NT2/D1 (cell line): ENCODE measurements at regions not wholly inside any gene's neighbourhood (a gene's known extent, or its start where the extent isn't known, plus 50 kb on each side); places are given as distances from the start of the nearest gene placed in this dataset.

Experiments
- DNase-seq: peaks from one replicate; pipeline ENCODE4 v3.0.0-alpha.2; 2011; ENCODE audit warnings: low read depth, low spot score
- H3K27me3 ChIP-seq: 2 replicates; pipeline ENCODE4 v1.6.0; 2011; ENCODE audit warnings: mild to moderate bottlenecking; ENCODE audit not compliant: insufficient read length, insufficient read depth
- H3K36me3 ChIP-seq: 2 replicates; pipeline ENCODE4 v1.6.1; 2011; ENCODE audit warnings: mild to moderate bottlenecking, low read length, mixed read lengths; ENCODE audit not compliant: insufficient read depth, insufficient read length
- H3K4me1 ChIP-seq: 2 replicates; pipeline ENCODE4 v1.5.1; 2011; ENCODE audit not compliant: insufficient read depth, insufficient read length
- H3K4me3 ChIP-seq: 2 replicates; pipeline ENCODE4 v1.5.1; 2011; ENCODE audit warnings: low read depth; ENCODE audit not compliant: insufficient read length
- H3K9ac ChIP-seq: 2 replicates; pipeline ENCODE4 v1.6.0; 2011; ENCODE audit warnings: low read depth; ENCODE audit not compliant: insufficient read length
- H3K9me3 ChIP-seq: 2 replicates; pipeline ENCODE4 v1.5.1; 2011; ENCODE audit warnings: mild to moderate bottlenecking, low read length; ENCODE audit not compliant: insufficient read depth
- SUZ12 ChIP-seq: IDR thresholded peaks from 2 replicates; pipeline ENCODE4 v1.6.1; 2011; ENCODE audit not compliant: insufficient read length, insufficient read depth; ENCODE audit errors: extremely low read depth
- YY1 ChIP-seq: IDR thresholded peaks from 2 replicates; pipeline ENCODE4 v1.6.1; 2011; ENCODE audit not compliant: insufficient read length, insufficient read depth
- ZNF274 ChIP-seq: IDR thresholded peaks from 2 replicates; pipeline ENCODE4 v1.6.1; 2011; ENCODE audit warnings: mild to moderate bottlenecking, low read depth, low read length

GRCh38 chr22:27485842-27486241 is 315.7 kb downstream of the MN1 start:
- no peak for DNase-seq
- no peaks in the 10 kb centered on the region for H3K27me3 ChIP-seq
- TF ChIP-seq YY1: no peak
- no peak for TF ChIP-seq SUZ12
- TF ChIP-seq ZNF274: no peak

DNA sequence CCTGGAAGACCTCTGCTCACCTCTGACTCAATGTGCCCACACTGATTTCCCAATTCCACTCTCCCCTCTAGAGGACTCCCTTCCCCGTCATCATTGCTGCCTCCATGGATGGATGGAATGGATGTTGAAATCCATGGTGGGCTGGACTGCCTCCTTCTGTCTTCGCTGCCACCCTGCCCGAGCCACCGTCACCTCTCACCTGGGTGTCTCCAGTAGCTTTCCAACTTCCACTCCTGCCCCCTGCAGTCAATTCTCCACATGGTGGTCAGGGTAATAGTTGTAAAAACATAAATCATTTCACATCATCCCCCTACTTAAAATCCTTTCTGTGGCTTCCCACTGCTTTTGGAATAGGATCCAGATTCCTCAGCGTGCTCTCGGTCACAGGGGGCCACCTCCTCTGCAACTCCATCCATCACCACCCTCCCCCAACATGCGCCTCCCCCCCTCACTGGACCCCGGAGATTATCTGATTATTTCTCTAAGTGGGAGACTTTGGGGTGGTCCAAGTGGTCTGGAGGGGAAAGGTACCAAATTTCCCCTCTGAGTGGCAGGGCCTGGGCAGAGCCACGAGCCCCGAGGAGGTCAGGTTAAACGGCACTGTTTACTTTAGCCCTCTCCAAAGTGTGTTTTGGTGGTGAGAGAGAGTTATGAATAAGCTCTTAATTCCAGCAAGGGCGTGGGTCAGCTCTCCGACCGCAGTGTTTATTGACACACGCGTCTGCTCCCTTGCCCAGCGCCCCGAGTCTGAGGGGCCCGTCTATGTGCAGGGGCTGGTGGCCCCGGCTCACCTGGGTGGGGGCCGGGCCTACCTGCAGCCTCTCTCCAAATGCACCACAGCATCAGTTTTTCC is 313.7 kb downstream of the MN1 start:
- Histone ChIP-seq H3K4me3 (no peak overlapping the region), H3K9ac (no peak overlapping the region), H3K9me3 (peaks cover 12% of the 10 kb centered on the region; the same call in 1 of the 2 replicates), H3K27me3 (no peaks in the 10 kb centered on the region), H3K36me3 (no peaks in the 10 kb centered on the region), H3K4me1 (no peaks in the 10 kb centered on the region)
- no peak for DNase-seq
- TF ChIP-seq SUZ12 (no peak), YY1 (no peak), ZNF274 (no peak)

More at GRCh38 chr22:27485842-27486241, 315.7 kb downstream of the MN1 start:
- Histone ChIP-seq H3K4me3 (no peak overlapping the region), H3K9me3 (no peaks in the 10 kb centered on the region), H3K4me1 (no peaks in the 10 kb centered on the region), H3K9ac (no peak overlapping the region), H3K36me3 (no peaks in the 10 kb centered on the region)

DNA sequence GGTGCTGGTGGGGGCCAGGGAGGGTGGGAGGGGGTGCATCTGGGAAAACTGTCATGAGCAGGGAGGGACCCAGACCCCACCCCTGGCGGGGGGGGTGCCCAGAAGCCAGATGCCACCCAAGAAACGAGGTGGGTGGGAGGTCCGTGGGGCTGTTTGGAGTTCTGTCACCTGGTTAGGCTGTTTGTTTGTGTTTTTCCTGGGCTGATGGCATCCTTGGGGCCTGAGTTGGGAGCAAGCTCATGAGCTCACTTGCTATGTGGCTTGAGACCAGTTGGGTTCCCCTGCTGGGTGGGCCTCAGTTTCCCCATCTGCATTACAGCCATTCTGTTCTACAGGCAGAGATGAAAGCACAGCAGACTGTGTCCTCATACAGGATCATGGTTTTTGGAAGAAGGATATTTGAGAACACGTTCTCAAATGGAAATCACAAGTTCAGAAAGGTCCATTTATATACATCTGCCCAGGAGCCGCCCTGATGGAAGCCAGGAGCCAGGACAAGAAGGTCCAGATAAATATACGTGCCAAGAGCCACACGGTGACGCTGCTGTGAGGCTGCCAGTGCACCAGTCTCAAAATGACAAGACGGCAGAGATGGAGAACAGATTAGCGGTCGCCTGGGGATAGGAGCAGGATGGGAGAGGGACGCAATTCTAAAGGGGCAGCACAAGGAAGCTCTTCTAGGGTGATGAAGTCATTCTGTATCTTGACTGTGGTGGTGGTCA is 312.9 kb downstream of the MN1 start:
- TF ChIP-seq SUZ12 (no peak), YY1 (no peak), ZNF274 (no peak)
- Histone ChIP-seq H3K4me3 (no peak overlapping the region), H3K36me3 (no peaks in the 10 kb centered on the region), H3K4me1 (no peaks in the 10 kb centered on the region), H3K9me3 (peaks cover 19% of the 10 kb centered on the region; the same call in 1 of the 2 replicates), H3K9ac (no peak overlapping the region), H3K27me3 (no peaks in the 10 kb centered on the region)
- no peak for DNase-seq

- Histone ChIP-seq H3K4me3 (no peak overlapping the region), H3K36me3 (no peaks in the 10 kb centered on the region), H3K9me3 (peaks cover 25% of the 10 kb centered on the region; the same call in 1 of the 2 replicates), H3K27me3 (no peaks in the 10 kb centered on the region), H3K9ac (no peak overlapping the region), H3K4me1 (peaks cover under 1% of the 10 kb centered on the region)
- DNase-seq: no peak
- TF ChIP-seq YY1: no peak
- no peak for TF ChIP-seq SUZ12
- no peak for TF ChIP-seq ZNF274
Measured at GRCh38 chr22:27489178-27489675, 312.3 kb downstream of the MN1 start.

DNA sequence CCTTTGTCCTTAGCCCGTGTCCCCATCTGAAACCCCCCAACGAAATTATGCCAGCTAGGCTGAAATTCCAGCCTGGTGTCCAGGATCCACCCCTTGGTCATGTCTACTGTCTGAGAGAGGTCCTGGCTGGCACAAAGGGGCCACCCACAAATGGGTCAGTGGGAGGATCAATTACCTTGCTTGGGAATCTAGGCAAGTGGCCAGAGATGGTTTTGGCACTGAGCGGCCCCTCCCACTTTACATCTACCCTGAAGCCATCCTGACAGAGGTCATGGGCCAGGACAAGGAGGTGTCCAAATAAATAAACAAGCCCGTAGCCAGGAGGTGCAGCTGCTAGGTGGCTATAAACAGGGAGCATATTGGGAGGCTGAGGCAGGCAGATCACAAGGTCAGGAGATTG is 311.5 kb downstream of the MN1 start:
- Histone ChIP-seq H3K36me3 (no peaks in the 10 kb centered on the region), H3K9me3 (peaks cover 25% of the 10 kb centered on the region; the same call in 1 of the 2 replicates), H3K4me3 (no peak overlapping the region), H3K27me3 (no peaks in the 10 kb centered on the region), H3K9ac (no peak overlapping the region), H3K4me1 (peaks cover 2% of the 10 kb centered on the region)
- no peak for DNase-seq
- no peak for TF ChIP-seq ZNF274
- TF ChIP-seq SUZ12: no peak
- TF ChIP-seq YY1: no peak

- H3K4me1 ChIP-seq: peaks cover 8% of the 10 kb centered on the region
- TF ChIP-seq YY1: no peak
- no peak for TF ChIP-seq ZNF274
- no peak for TF ChIP-seq SUZ12
- peaks cover 25% of the 10 kb centered on the region; the same call in 1 of the 2 replicates for H3K9me3 ChIP-seq
- no peak overlapping the region for H3K4me3 ChIP-seq
- H3K9ac ChIP-seq: no peak overlapping the region
- DNase-seq: no peak
- H3K36me3 ChIP-seq: no peaks in the 10 kb centered on the region
- H3K27me3 ChIP-seq: no peaks in the 10 kb centered on the region
Measured at GRCh38 chr22:27491888-27492287, 309.7 kb downstream of the MN1 start.

- H3K9me3 ChIP-seq: peaks cover 25% of the 10 kb centered on the region; the same call in 1 of the 2 replicates
- H3K36me3 ChIP-seq: no peaks in the 10 kb centered on the region
- no peak for TF ChIP-seq ZNF274
- TF ChIP-seq SUZ12: no peak
- no peak for TF ChIP-seq YY1
- H3K27me3 ChIP-seq: no peaks in the 10 kb centered on the region
- H3K9ac ChIP-seq: no peak overlapping the region
- H3K4me1 ChIP-seq: peaks cover 8% of the 10 kb centered on the region
- no peak for DNase-seq
- no peak overlapping the region for H3K4me3 ChIP-seq
Measured at GRCh38 chr22:27492566-27493201, 308.9 kb downstream of the MN1 start.
